Lower lobe of right lung (tissue), 2 donors: ENCODE measurements at regions not wholly inside any gene's neighbourhood (a gene's known extent, or its start where the extent isn't known, plus 50 kb on each side); places are given as distances from the start of the nearest gene placed in this dataset.

Source experiments
- ATAC-seq, 2 donors: fragments of 200-7000 bp; cut with Tn5 transposase; one replicate each; pipeline ENCODE4 v1.9.1; 2020 to 2022; ENCODE audit warnings: mild to moderate bottlenecking in 2 of 2, moderate library complexity in 2 of 2
- DNase-seq: peaks from one replicate; pipeline ENCODE4 v3.0.0-alpha.2; 2020
- H3K27ac ChIP-seq: fragments of 200-600 bp; one replicate; pipeline ENCODE4 v1.8.0; 2022
- H3K27me3 ChIP-seq: fragments of 200-600 bp; one replicate; pipeline ENCODE4 v1.8.0; 2022; ENCODE audit warnings: low read depth
- H3K36me3 ChIP-seq: fragments of 200-600 bp; one replicate; pipeline ENCODE4 v1.8.0; 2022; ENCODE audit warnings: mild to moderate bottlenecking
- H3K4me1 ChIP-seq: fragments of 200-600 bp; one replicate; pipeline ENCODE4 v1.8.0; 2022
- H3K4me3 ChIP-seq: fragments of 200-600 bp; one replicate; pipeline ENCODE4 v1.8.0; 2022; ENCODE audit warnings: mild to moderate bottlenecking
- H3K9me3 ChIP-seq: fragments of 200-600 bp; one replicate; pipeline ENCODE4 v1.8.0; 2022
- intact Hi-C: fragments of 100-400 bp; cut with DNase I; formaldehyde crosslinking; loops from one replicate; pipeline ENCODE4 v1.11.0; 2022
- TF ChIP-seq, protein P1 (sequence below): fragments of 200-600 bp; IDR thresholded peaks from one replicate; pipeline ENCODE4 v1.8.0; 2022; ENCODE audit warnings: antibody characterized with exemption, mild to moderate bottlenecking
- donor health status: DM: no; HTN: yes; CAD: no; lungs with severe emphysema.

DNA sequence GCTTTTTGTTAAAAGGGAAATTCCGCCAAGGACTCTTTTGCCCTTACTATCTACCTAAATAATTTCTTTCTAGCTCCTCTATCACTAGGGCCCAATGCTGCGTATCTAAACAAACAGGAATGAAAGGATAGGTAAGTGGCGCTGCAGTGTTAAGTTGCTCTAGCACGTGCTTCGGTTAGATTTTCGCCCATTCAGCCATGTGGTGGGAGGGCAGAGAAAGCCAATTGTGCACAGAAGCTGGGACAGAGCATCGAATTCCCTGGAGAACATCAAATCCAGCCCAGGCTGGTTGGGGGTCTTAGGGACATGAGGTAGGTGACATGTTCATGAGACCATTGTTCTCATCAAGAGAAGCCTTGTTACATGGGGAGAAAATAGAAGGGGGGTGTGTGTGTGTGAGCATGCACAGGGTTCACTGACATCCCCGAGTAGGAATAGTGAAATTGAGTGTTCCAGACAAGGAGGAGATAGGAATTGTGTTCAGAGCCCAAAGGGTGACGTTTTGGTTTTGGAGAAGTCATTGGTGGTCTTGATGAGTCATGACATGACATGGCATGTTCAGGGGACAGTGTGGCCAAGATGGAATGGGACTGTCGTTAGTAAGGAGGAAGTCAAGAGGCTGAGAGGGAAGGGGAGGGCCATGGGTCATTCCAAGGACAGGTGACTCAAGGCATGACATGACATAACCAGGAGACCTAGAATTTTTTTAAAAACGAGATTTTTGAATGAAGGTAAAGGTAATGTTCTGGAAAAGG lies 107.1 kb downstream of the TLR5 start:
- Histone ChIP-seq H3K4me3 (no peak overlapping the region), H3K36me3 (no peaks in the 10 kb centered on the region), H3K27me3 (no peaks in the 10 kb centered on the region), H3K9me3 (no peaks in the 10 kb centered on the region), H3K4me1 (no peaks in the 10 kb centered on the region), H3K27ac (no peak overlapping the region)
- no peak for ATAC-seq
- TF ChIP-seq, protein P1, sequence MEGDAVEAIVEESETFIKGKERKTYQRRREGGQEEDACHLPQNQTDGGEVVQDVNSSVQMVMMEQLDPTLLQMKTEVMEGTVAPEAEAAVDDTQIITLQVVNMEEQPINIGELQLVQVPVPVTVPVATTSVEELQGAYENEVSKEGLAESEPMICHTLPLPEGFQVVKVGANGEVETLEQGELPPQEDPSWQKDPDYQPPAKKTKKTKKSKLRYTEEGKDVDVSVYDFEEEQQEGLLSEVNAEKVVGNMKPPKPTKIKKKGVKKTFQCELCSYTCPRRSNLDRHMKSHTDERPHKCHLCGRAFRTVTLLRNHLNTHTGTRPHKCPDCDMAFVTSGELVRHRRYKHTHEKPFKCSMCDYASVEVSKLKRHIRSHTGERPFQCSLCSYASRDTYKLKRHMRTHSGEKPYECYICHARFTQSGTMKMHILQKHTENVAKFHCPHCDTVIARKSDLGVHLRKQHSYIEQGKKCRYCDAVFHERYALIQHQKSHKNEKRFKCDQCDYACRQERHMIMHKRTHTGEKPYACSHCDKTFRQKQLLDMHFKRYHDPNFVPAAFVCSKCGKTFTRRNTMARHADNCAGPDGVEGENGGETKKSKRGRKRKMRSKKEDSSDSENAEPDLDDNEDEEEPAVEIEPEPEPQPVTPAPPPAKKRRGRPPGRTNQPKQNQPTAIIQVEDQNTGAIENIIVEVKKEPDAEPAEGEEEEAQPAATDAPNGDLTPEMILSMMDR: no peak
- no peak for DNase-seq
- intact Hi-C loops: no loop called here

DNA sequence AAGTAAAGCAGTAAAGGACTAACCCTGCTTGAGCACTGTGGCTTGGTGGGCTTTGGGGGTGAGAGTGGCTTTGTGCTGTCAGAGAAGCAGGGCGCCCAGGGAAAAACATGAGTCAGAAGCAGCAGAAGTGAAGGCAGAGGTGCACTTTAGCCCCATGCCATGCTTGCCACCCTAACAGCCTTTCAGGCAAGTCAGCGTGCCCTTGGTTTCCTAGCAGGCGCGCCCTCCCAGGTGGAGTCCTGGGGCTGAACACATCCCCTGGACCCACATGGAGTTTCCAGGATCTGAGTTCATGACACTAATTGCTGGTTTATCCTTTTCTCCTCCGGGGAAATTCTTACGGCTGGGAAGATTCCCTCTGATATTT lies 106.6 kb downstream of the TLR5 start:
- no peaks in the 10 kb centered on the region for H3K36me3 ChIP-seq
- no peak overlapping the region for H3K4me3 ChIP-seq
- TF ChIP-seq, protein P1: no peak
- no peak overlapping the region for H3K27ac ChIP-seq
- H3K9me3 ChIP-seq: no peaks in the 10 kb centered on the region
- H3K4me1 ChIP-seq: no peaks in the 10 kb centered on the region
- no peak for DNase-seq
- no peak for ATAC-seq
- intact Hi-C loops: no loop called here
- H3K27me3 ChIP-seq: no peaks in the 10 kb centered on the region

DNA sequence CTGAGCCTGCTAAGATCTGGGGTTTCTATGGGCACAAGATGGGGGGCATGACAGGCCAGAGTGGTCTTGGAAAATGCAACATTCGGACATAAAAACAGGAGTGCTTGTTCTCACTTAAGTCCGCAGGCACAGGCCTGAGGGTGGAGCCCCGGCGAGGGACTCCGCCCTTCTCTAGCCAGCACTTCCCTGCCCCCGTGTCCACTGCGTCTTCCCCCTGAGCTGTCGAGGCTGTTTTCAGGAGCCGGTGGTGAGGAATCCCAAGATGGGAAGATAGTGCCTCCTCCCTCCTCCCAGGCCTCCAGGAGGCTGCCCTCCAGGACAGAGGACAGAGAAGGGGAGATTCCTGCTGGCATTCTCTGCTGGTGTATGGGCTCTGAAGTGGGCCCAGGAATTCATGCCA lies 105.2 kb downstream of the TLR5 start:
- DNase-seq: no peak

DNA sequence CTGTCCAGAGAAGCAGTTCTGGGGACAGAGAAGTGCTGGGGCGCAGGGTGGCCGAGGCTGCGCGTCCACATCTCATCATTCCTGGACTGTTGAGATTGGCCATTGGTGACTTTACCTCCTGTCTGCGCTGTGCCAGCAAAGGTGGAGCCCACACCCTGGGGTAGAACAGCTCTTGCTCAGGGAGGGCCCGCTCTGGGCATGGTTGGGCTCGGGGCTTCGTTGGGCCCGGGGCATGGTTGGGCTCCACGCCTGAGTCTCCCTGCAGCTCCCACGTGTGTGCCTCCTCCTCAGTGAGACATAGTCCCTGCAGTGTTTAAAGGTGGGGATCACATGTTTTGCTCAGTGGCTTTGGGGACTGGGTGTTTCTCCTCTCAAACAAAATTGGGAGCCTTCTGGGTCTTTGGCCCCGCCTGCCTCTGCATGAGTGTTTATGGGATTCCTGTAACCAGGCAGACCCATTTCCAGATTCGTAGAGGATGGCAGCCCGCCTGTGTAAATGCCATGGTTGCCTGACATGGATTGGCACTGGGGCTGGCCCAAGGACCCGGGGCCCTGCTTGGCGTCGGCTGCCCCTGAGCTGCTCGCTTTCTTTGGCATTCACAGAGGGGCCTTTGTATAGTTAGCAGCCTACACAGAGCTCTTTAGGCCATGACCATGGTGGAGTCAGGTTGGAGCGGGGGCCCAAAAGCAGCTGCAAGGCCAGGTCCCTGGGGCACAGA lies 104.6 kb downstream of the TLR5 start:
- Histone ChIP-seq H3K36me3 (no peaks in the 10 kb centered on the region), H3K27me3 (no peaks in the 10 kb centered on the region), H3K9me3 (no peaks in the 10 kb centered on the region), H3K27ac (no peak overlapping the region), H3K4me3 (no peak overlapping the region), H3K4me1 (no peaks in the 10 kb centered on the region)
- TF ChIP-seq, protein P1: no peak
- intact Hi-C loops: no loop called here
- DNase-seq: no peak
- ATAC-seq: peak in 1 of 2 donors; percentile 6

More for the DNA sequence above, 105.2 kb downstream of the TLR5 start:
- Histone ChIP-seq H3K27me3 (no peaks in the 10 kb centered on the region), H3K4me3 (no peak overlapping the region), H3K27ac (no peak overlapping the region), H3K9me3 (no peaks in the 10 kb centered on the region), H3K4me1 (no peaks in the 10 kb centered on the region), H3K36me3 (no peaks in the 10 kb centered on the region)
- intact Hi-C loops: no loop called here
- no peak for ATAC-seq
- TF ChIP-seq, protein P1: no peak

DNA sequence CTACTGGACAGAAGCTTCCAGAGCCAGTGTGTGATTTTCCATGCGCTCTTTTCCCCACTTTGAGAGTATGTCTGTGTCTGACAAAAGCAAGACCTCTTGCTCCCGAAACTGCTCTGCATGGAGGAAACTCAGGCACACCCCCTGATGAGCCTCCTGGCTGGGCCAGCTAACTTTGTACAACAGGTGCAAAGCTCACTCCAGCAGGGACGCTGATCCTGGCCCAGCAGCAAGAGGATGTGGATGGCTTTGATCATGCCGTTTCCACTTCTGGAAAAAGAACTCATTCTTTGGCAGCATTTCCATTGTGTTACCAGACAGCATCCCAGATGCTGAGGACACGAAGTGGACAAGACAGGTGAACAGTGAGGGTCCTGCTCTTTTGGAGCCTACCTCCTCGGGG lies 103.1 kb downstream of the TLR5 start:
- Histone ChIP-seq H3K4me1 (no peaks in the 10 kb centered on the region), H3K36me3 (no peaks in the 10 kb centered on the region), H3K4me3 (no peak overlapping the region), H3K9me3 (no peaks in the 10 kb centered on the region), H3K27ac (no peak overlapping the region), H3K27me3 (no peaks in the 10 kb centered on the region)
- no peak for ATAC-seq
- intact Hi-C loops: no loop called here
- no peak for DNase-seq
- TF ChIP-seq, protein P1: no peak
